K562 (cell line): ENCODE measurements at regions not wholly inside any gene's neighbourhood (a gene's known extent, or its start where the extent isn't known, plus 50 kb on each side); places are given as distances from the start of the nearest gene placed in this dataset.

Source experiments
- ATAC-seq: fragments of 200-7000 bp; cut with Tn5 transposase; 3 replicates; pipeline ENCODE4 v1.9.1; 2020; ENCODE audit warnings: moderate library complexity
- BruUV-seq: library from RNA; stranded (reverse); fragments of 400-500 nt; replicated peaks from 2 replicates; lab custom pipeline; 2021; lab: Mats Ljungman, UMichigan
- CTCF ChIA-PET: fragments of 300-600 bp; formaldehyde crosslinking; extraction: SDS; loops from one replicate; lab custom pipeline; 2021; ENCODE audit warnings: low intra/inter-chr PET ratio; lab: Yijun Ruan, JAX
- POLR2A ChIA-PET: fragments of 300-600, 350-650 bp; sonication (Branson Sonifier 250); formaldehyde crosslinking; extraction: SDS; loops from one replicate; lab custom pipeline; 2021; ENCODE audit warnings: antibody characterized with exemption, inconsistent platforms; lab: Yijun Ruan, JAX
- DNase-seq, 4 experiments: peaks; one replicate each; pipeline versions ENCODE4 v3.0.0 to v3.0.0-alpha.2; 2011 to 2018; ENCODE audit warnings: low spot score in 3 of 4, mixed read lengths in 3 of 4; ENCODE audit errors: extremely low read depth in 1 of 4
- FAIRE-seq: peaks from 2 replicates; lab custom pipeline; 2011; peaks lifted over from hg19 to GRCh38; lab: Jason Lieb, UNC
- H2AFZ ChIP-seq: 2 replicates; pipeline ENCODE4 v1.6.0; 2011; ENCODE audit warnings: low read depth, low read length, control low read depth, inconsistent platforms
- H3K27ac ChIP-seq: fragments of 200-600 bp; 3 replicates; pipeline ENCODE4 v1.8.0; 2011; ENCODE audit warnings: low read depth, mild to moderate bottlenecking, control low read depth, inconsistent platforms, low read length, moderate library complexity, mixed read lengths; ENCODE audit errors: extremely low read depth
- H3K27me3 ChIP-seq, 2 experiments: fragments of 300-600 bp in 1 of 2; 2 replicates in 1 of 2; 3 replicates in 1 of 2; pipeline versions ENCODE4 v1.6.0 to v1.8.0; 2011; ENCODE audit warnings: inconsistent platforms in 2 of 2, low read length in 2 of 2, mild to moderate bottlenecking in 1 of 2, mixed read lengths in 1 of 2, moderate library complexity in 1 of 2; ENCODE audit not compliant: control insufficient read depth in 2 of 2, insufficient read depth in 2 of 2
- H3K36me3 ChIP-seq: fragments of 300-600 bp; 3 replicates; pipeline ENCODE4 v1.8.0; 2011; ENCODE audit warnings: mild to moderate bottlenecking, low read length, inconsistent platforms; ENCODE audit not compliant: control insufficient read depth, insufficient read depth
- H3K4me1 ChIP-seq, 2 experiments: fragments of 200-600 bp in 1 of 2; replicated peaks in 1 of 2; 2 replicates in 1 of 2; 3 replicates in 1 of 2; pipeline versions ENCODE4 v1.5.1 to v1.8.0; 2011; ENCODE audit warnings: inconsistent platforms in 2 of 2, low read length in 2 of 2, mild to moderate bottlenecking in 1 of 2, mixed read lengths in 1 of 2, moderate library complexity in 1 of 2; ENCODE audit not compliant: control insufficient read depth in 2 of 2, insufficient read depth in 2 of 2
- H3K4me2 ChIP-seq: 2 replicates; pipeline ENCODE4 v1.6.1; 2011; ENCODE audit warnings: low read length, control low read depth, inconsistent platforms, mixed read lengths; ENCODE audit not compliant: insufficient read depth
- H3K4me3 ChIP-seq: fragments of 200-600 bp; sonication (generic), shearing (Covaris generic); 2 replicates; pipeline ENCODE4 v1.5.1; 2016; ENCODE audit warnings: control low read depth, inconsistent platforms
- H3K79me2 ChIP-seq: fragments of 200-600 bp; 3 replicates; pipeline ENCODE4 v1.8.0; 2011; ENCODE audit warnings: low read length, inconsistent platforms; ENCODE audit not compliant: control insufficient read depth, insufficient read depth
- H3K9ac ChIP-seq, 2 experiments: 2 replicates each; pipeline versions ENCODE4 v1.6.0 to v1.6.1; 2011; ENCODE audit warnings: low read depth in 2 of 2, low read length in 2 of 2, control low read depth in 1 of 2, inconsistent platforms in 1 of 2, mild to moderate bottlenecking in 1 of 2, mixed read lengths in 1 of 2; ENCODE audit not compliant: insufficient read depth in 1 of 2
- H3K9me1 ChIP-seq: one replicate; pipeline ENCODE4 v1.6.0; 2011; ENCODE audit warnings: inconsistent platforms, mild to moderate bottlenecking, low read length, moderate library complexity; ENCODE audit not compliant: control insufficient read depth, insufficient read depth
- H3K9me3 ChIP-seq: replicated peaks from 2 replicates; pipeline ENCODE4 v1.5.1; 2011; ENCODE audit warnings: low read depth, low read length, inconsistent platforms; ENCODE audit not compliant: control insufficient read depth, insufficient read depth
- H4K20me1 ChIP-seq: replicated peaks from 2 replicates; pipeline ENCODE4 v1.6.1; 2011; ENCODE audit warnings: low read length, inconsistent platforms, mixed read lengths; ENCODE audit not compliant: control insufficient read depth, insufficient read depth
- BACH1 ChIP-seq: fragments of 200-800 bp; sonication (Bioruptor generic); IDR thresholded peaks from 2 replicates; pipeline ENCODE4 v1.6.1; 2016; ENCODE audit warnings: missing genetic modification characterization, missing compliant biosample characterization
- BCL6 ChIP-seq: fragments of 250-450 bp; sonication (Bioruptor Pico); IDR thresholded peaks from 2 replicates; pipeline ENCODE4 v1.4.0; 2020
- CBFA2T2 ChIP-seq: fragments of 450-650 bp; conservative IDR thresholded peaks from 2 replicates; pipeline ENCODE4 v1.6.1; 2017; ENCODE audit warnings: mild to moderate bottlenecking
- E2F4 ChIP-seq: sonication (generic); formaldehyde crosslinking; IDR thresholded peaks from 2 replicates; pipeline ENCODE4 v1.8.0; 2022; ENCODE audit warnings: mild to moderate bottlenecking, low read depth, missing genetic modification reagents
- GATAD2B ChIP-seq: fragments of 450-650 bp; IDR thresholded peaks from 2 replicates; pipeline ENCODE4 v1.6.1; 2017; ENCODE audit warnings: mild to moderate bottlenecking, borderline replicate concordance
- HDAC3 ChIP-seq: fragments of 450-650 bp; IDR thresholded peaks from 2 replicates; pipeline ENCODE4 v1.6.1; 2018; ENCODE audit warnings: borderline replicate concordance, mild to moderate bottlenecking, moderate library complexity; ENCODE audit not compliant: partially characterized antibody
- HNRNPL ChIP-seq: fragments of 200-400 bp; formaldehyde crosslinking; IDR thresholded peaks from 2 replicates; pipeline ENCODE4 v1.6.1; 2017; ENCODE audit warnings: low read depth, mild to moderate bottlenecking, low read length
- KLF16 ChIP-seq: IDR thresholded peaks from 2 replicates; pipeline ENCODE4 v1.6.1; 2016; ENCODE audit warnings: antibody characterized with exemption
- MCM5 ChIP-seq: fragments of 450-650 bp; IDR thresholded peaks from 2 replicates; pipeline ENCODE4 v1.6.1; 2016; ENCODE audit warnings: low read depth
- NCOA1 ChIP-seq: fragments of 450-650 bp; IDR thresholded peaks from 2 replicates; pipeline ENCODE4 v1.6.1; 2016; ENCODE audit warnings: low read depth
- PREB ChIP-seq: sonication (generic); formaldehyde crosslinking; IDR thresholded peaks from 2 replicates; pipeline ENCODE4 v1.8.1; 2023; ENCODE audit warnings: mild to moderate bottlenecking, missing genetic modification reagents
- ZFPM2 ChIP-seq: fragments of 250-450 bp; sonication (Bioruptor Pico); IDR thresholded peaks from 2 replicates; pipeline ENCODE4 v1.5.1; 2022; ENCODE audit warnings: mild to moderate bottlenecking
- ZNF449 ChIP-seq: fragments of 250-450 bp; sonication (Bioruptor Pico); IDR thresholded peaks from 2 replicates; pipeline ENCODE4 v1.8.0; 2022; ENCODE audit warnings: moderate library complexity, mild to moderate bottlenecking, inconsistent platforms
- ZNF780A ChIP-seq: fragments of 250-450 bp; sonication (Bioruptor Pico); IDR thresholded peaks from 2 replicates; pipeline ENCODE4 v1.5.0; 2021; ENCODE audit warnings: mild to moderate bottlenecking
- WGBS: fragments of 100-300 bp; shearing (Covaris generic); methylation state at CpG from one replicate; pipeline ENCODE4 v1.1.6; 2016; ENCODE audit warnings: low coverage, mixed read lengths; ENCODE audit not compliant: insufficient coverage; ENCODE audit errors: missing lambda C conversion rate; 5-methylcytosine and 5-hydroxymethylcytosine counted together
- in situ Hi-C: fragments of 300-500 bp; cut with MboI; formaldehyde crosslinking; loops from 4 replicates; pipeline ENCODE4 v1.15.0; 2018; ENCODE audit warnings: inconsistent platforms, mixed read lengths
- intact Hi-C: fragments of 100-400 bp; cut with micrococcal nuclease; formaldehyde crosslinking; loops from 2 replicates; pipeline ENCODE4 v1.14.2; 2022

DNA sequence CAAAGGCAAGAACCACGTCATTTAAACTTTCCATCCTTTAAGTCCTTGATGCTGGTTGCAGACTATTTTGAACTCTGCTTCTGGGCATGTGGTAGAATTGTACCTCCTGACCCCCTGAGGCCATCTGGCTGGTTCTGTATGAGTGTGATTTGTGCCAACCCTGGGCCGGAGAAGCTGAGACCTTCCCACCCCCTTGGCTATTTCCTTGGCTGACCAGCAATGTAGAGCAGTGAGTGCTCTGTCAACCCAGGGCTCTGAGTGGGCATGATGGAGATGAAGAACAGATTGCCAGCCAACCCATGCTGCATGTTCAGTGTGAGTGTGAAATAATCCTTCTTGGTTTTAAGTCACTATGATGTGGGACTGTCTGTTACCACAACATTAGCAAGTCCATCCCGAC, 82.1 kb upstream of the RASGRP1 start:
- ATAC-seq = no peak
- TF ChIP-seq MCM5 (no peak), KLF16 (no peak), ZNF449 (no peak), ZFPM2 (no peak), HNRNPL (no peak), BACH1 (tag) (no peak), E2F4 (CRISPR knock-in tag) (no peak), NCOA1 (no peak), ZNF780A (CRISPR knock-in tag) (no peak), CBFA2T2 (no peak), GATAD2B (no peak), HDAC3 (no peak), PREB (CRISPR knock-in tag) (no peak), BCL6 (CRISPR knock-in tag) (no peak)
- Histone ChIP-seq H3K4me2 (no peak overlapping the region), H3K36me3 (no peaks in the 10 kb centered on the region), H3K27ac (no peak overlapping the region), H3K9ac (no peak overlapping the region), H4K20me1 (no peaks in the 10 kb centered on the region), H3K4me3 (no peak overlapping the region), H3K27me3 (peaks cover 4% of the 10 kb centered on the region in 2 experiments; a peak in 2 of 5 replicates), H3K79me2 (no peaks in the 10 kb centered on the region), H3K9me3 (no peaks in the 10 kb centered on the region), H3K9me1 (no peaks in the 10 kb centered on the region), H3K4me1 (no peaks in the 10 kb centered on the region; a peak in 1 of 5 replicates), H2AFZ (no peak overlapping the region)
- 0% methylated on average over 3 of the region's 3 CpGs for WGBS
- no peak for FAIRE-seq
- ChIA-PET CTCF (no interaction called here), POLR2A (interaction anchor here (1.3 kb wide), 1 partner anchor 21 kb away, joined by 3 read pairs; no protein-coding TSS in a partner anchor)
- BruUV-seq = no TSS peak
- in situ Hi-C loops (no loop called here), intact Hi-C loops (no loop called here)
- no peak for DNase-seq
